ENCODE measurements at regions not wholly inside any gene's neighbourhood (a gene's known extent, or its start where the extent isn't known, plus 50 kb on each side); places are given as distances from the start of the nearest gene placed in this dataset.

- no peak for TF ChIP-seq CTCF (IDR thresholded peaks at IDR 0.05; ENCODE audit: low read depth, low read length, missing input control)
- no peak for TF ChIP-seq SP1 (IDR thresholded peaks at IDR 0.05)
- TF ChIP-seq, protein P1, sequence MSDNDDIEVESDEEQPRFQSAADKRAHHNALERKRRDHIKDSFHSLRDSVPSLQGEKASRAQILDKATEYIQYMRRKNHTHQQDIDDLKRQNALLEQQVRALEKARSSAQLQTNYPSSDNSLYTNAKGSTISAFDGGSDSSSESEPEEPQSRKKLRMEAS (IDR thresholded peaks at IDR 0.05) = no peak
- TF ChIP-seq RXRA (IDR thresholded peaks at IDR 0.05) = no peak
- no peak for TF ChIP-seq TAF1 (conservative IDR thresholded peaks at IDR 0.05)
- TF ChIP-seq REST (IDR thresholded peaks at IDR 0.05) = no peak
- TF ChIP-seq YY1 (IDR thresholded peaks at IDR 0.05) = no peak
- TF ChIP-seq RAD21 (IDR thresholded peaks at IDR 0.05) = no peak
- TF ChIP-seq, protein P2, sequence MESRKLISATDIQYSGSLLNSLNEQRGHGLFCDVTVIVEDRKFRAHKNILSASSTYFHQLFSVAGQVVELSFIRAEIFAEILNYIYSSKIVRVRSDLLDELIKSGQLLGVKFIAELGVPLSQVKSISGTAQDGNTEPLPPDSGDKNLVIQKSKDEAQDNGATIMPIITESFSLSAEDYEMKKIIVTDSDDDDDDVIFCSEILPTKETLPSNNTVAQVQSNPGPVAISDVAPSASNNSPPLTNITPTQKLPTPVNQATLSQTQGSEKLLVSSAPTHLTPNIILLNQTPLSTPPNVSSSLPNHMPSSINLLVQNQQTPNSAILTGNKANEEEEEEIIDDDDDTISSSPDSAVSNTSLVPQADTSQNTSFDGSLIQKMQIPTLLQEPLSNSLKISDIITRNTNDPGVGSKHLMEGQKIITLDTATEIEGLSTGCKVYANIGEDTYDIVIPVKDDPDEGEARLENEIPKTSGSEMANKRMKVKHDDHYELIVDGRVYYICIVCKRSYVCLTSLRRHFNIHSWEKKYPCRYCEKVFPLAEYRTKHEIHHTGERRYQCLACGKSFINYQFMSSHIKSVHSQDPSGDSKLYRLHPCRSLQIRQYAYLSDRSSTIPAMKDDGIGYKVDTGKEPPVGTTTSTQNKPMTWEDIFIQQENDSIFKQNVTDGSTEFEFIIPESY (IDR thresholded peaks at IDR 0.05) = no peak
These were observed 82.6 kb upstream of the AUTS2 start for GRCh38 chr7:69515495-69516212.
